C4-2B (cell line): ENCODE measurements at regions not wholly inside any gene's neighbourhood (a gene's known extent, or its start where the extent isn't known, plus 50 kb on each side); places are given as distances from the start of the nearest gene placed in this dataset.

ENCODE experiments used
- CTCF ChIP-seq: fragments of 450-650 bp; conservative IDR thresholded peaks from 2 replicates; pipeline ENCODE4 v1.5.1; 2017; ENCODE audit warnings: mild to moderate bottlenecking
- ZFX ChIP-seq: fragments of 450-650 bp; IDR thresholded peaks from 2 replicates; pipeline ENCODE4 v1.6.1; 2017

DNA sequence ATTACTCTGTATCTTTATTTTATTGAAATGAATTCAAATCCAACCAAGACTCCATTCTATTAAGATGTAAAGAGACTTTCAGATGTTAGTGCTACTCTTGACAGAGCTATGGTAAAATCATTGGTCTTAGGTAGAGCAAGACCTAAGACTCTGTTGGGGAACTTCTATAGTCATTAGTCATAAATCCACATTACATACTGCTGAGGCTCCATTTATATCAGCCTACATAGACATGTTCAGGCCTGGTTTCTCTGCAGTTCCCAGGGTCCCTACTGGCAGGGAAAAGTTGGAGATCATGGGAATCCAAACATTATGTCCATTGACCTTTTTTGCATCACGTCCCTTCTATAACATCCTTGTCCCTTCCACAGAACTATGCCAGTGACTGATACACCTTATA lies 580.4 kb upstream of the ZEB2 start:
- no peak for TF ChIP-seq CTCF
- TF ChIP-seq ZFX, result no peak
